ENCODE measurements at regions not wholly inside any gene's neighbourhood (a gene's known extent, or its start where the extent isn't known, plus 50 kb on each side); places are given as distances from the start of the nearest gene placed in this dataset.

GRCh38 chr13:78420814-78421213 lies 182.5 kb downstream of the POU4F1 start:
- DNase-seq, result no peak

- no peak for DNase-seq
Measured at GRCh38 chr13:78413887-78414553, 189.3 kb downstream of the POU4F1 start.

GRCh38 chr13:78410847-78411246 lies 192.5 kb downstream of the POU4F1 start:
- no peak for DNase-seq

- DNase-seq, result no peak
Measured at GRCh38 chr13:78410164-78410563, 193.2 kb downstream of the POU4F1 start.

- no peak for DNase-seq
Measured at GRCh38 chr13:78409172-78409571, 194.2 kb downstream of the POU4F1 start.

DNA sequence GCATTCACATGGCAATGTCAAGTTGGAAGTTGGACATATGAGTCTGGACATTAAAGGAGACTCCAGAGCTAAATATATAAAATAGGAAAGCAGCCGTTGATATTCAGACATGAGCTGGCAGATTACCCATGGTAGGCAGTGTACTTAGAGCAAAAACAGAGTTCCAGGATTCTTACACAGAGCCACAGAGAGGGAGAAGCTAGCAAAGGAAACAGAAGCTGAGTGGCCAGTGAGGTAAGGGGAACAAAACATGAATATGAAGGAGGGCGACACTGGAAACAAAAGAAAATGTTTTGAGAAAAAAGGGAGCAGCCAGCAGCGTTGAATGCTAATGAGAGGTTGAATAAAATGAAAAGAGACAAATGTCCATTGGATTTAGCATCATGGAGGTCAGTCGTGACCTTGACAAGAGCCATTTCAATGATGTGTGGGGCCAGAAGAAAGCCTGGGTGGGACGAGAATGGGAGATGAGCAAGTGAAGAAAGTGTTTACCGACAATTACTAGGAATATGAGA lies 198.4 kb downstream of the POU4F1 start:
- DNase-seq, result no peak

- no peak for DNase-seq
Measured at GRCh38 chr13:78402708-78403400, 200.5 kb downstream of the POU4F1 start.

- DNase-seq, result no peak
Measured at GRCh38 chr13:78401873-78402707, 201.3 kb downstream of the POU4F1 start.

GRCh38 chr13:78398743-78399410 lies 204.5 kb downstream of the POU4F1 start:
- DNase-seq, result no peak

DNA sequence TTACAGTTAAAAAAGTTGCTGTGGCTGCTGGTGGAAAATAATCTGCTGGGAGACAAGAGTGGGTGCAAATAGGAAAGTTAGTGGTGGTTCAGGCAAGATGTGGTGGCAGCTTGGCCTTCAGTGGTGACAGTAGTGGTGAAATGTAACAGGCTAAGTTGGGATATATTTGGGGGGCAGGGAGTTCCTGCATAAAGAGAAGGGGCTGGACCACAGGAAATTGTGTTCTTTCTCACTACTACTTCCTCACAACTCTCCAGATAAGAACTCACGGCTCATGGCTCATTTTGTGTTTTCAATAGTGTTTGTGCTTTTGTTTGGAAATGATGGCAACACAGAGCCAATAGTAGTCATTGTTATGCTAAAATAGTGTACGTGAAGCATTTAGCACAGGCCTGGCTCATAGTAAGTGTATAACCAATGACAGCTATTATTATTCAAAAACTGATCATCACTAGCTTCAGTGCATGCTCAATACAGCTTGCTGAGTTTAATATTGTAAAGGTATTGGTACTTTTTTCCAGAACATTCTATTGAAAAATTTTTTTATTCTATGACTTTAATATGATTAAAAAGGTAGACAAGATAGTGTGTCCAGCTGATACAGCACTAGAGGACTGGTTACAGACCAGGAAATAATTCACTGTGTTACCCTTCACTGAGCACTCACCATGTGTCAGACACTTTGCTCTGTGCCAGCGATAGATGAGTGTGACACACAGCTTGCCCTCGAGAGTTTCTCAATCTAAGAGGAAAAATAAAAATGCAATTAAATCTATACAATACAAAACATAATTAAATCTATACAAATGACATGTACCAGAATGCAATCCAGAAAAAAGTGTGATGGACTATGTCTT lies 209.8 kb downstream of the POU4F1 start:
- no peak for DNase-seq

GRCh38 chr13:78383899-78384298 lies 219.5 kb downstream of the POU4F1 start:
- no peak for DNase-seq

- DNase-seq, result no peak
Measured at GRCh38 chr13:78383071-78383484, 220.3 kb downstream of the POU4F1 start.

- no peak for DNase-seq
Measured at GRCh38 chr13:78382491-78382890, 220.9 kb downstream of the POU4F1 start.

DNA sequence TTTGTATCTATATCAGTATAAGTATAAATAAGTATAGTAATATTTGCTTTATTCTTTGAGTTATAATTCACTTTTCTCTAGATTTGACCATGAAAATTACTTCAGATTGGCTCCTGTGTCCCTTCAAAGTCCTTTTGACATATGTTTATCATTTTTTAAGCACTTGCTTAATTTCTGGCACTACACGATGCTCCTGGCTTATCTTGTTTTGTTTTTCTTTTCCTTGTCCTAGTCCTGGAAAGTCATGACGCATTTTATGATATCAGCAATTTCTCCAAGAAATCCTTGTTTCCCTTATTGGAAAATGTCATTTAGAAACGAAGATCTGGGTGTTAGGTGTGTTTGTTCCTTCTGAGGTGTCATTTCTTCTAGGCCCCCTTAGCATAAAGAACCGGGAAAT lies 226.5 kb downstream of the POU4F1 start:
- no peak for DNase-seq

- DNase-seq, result no peak
Measured at GRCh38 chr13:78376033-78376432, 227.3 kb downstream of the POU4F1 start.

DNA sequence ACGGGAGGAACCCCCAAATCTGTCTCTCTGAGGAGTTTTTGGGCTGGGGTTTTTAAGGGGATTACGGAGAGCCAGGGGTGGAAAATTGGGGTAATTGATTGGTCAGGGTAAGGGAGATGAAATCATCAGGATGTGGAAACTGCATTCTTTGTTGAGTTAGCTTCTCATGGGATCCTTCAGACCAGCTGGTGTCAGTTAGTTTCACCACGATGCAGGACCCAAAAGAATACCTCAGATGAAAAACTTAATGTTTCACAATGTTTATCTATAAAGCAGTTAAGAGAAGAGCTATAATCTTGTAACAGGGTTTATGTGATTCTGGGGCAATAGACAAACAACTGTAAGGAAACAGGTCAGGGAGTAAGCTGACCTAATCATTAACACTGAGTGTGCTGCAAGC lies 230.8 kb downstream of the POU4F1 start:
- no peak for DNase-seq

DNA sequence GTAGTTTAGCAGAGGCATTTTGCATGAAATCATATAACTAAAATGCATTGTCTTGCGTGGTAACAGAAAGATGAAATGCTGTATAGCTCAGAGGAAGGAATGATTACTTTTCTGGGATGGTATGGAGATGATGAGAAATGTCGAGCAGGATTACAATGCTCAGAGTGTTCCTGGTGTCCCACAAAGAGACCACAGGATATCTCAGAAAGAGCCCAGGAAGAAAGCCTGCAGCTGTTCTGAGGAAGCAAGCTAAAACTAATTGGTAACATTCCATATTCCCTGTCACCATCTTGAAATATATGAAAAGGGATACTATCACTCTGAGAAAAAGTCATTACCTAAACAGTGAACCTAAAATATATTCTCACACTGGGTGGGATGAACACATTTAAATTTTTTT lies 233.1 kb downstream of the POU4F1 start:
- no peak for DNase-seq

- DNase-seq, result no peak
Measured at GRCh38 chr13:78364711-78365110, 238.6 kb downstream of the POU4F1 start.

DNA sequence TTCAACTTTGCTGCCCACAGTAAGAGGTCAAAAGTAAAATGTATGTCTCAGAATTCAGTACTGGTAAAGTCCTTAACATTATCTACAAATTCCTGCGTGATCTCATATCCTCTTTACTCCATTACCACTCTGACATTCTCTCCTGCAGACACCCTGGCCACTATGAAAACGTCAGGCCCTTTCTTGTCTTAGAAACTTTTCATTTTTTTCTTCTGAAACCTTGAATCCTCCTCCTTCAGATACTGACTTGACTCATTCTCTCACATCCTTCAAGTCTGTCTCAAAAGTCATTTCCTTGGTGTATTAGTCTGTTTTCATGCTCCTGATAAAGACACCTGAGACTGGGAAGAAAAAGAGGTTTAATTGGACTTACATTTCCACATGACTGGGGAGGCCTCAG lies 262.3 kb downstream of the POU4F1 start:
- DNase-seq, result no peak

- no peak for DNase-seq
Measured at GRCh38 chr13:78339927-78340326, 263.4 kb downstream of the POU4F1 start.

DNA sequence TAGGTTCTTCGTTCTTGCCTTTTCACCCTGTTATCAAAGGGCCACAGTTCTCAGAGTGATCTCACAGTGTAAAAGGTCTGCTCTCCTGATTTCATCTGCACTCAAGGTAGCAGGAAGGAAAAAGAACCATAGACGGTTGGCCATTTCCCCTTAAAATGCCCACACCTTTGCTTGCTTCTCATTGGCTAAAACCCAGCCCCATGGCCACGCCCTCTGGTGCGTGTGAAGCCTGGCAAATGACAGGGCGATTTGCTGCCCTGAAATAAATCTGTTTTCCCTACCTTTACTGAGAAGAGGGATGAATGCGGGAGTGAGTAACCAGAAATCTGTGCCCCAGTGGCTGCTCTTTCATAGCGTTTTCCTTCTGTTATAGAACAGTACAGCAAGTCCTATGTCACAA lies 269.3 kb downstream of the POU4F1 start:
- DNase-seq, result no peak

- DNase-seq, result no peak
Measured at GRCh38 chr13:78326633-78327032, 276.7 kb downstream of the POU4F1 start.
